ENCODE measurements at regions not wholly inside any gene's neighbourhood (a gene's known extent, or its start where the extent isn't known, plus 50 kb on each side); places are given as distances from the start of the nearest gene placed in this dataset.

DNA sequence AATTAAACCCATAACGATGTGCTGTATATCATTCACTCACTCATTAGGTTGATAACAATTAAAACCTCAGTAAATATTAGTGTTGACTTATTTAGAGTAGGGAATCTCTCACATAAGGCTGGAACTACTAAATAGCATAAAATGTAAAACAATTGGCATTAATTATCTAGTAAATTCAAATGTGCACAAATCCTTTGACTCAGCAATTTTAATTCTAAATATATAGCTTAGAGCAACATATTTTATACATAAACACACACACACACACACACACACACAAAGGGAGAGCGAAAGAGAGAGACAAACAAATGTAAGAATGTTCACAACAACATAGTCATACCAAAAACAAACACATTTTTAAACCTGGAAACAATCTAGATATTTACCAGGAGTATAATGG, 443.1 kb upstream of the KCNH7 start:
- TF ChIP-seq POLR2A (IDR thresholded peaks at IDR 0.05) = no peak
- TF ChIP-seq EP300 (IDR thresholded peaks at IDR 0.05) = no peak
- TF ChIP-seq, protein P1, sequence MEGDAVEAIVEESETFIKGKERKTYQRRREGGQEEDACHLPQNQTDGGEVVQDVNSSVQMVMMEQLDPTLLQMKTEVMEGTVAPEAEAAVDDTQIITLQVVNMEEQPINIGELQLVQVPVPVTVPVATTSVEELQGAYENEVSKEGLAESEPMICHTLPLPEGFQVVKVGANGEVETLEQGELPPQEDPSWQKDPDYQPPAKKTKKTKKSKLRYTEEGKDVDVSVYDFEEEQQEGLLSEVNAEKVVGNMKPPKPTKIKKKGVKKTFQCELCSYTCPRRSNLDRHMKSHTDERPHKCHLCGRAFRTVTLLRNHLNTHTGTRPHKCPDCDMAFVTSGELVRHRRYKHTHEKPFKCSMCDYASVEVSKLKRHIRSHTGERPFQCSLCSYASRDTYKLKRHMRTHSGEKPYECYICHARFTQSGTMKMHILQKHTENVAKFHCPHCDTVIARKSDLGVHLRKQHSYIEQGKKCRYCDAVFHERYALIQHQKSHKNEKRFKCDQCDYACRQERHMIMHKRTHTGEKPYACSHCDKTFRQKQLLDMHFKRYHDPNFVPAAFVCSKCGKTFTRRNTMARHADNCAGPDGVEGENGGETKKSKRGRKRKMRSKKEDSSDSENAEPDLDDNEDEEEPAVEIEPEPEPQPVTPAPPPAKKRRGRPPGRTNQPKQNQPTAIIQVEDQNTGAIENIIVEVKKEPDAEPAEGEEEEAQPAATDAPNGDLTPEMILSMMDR (IDR thresholded peaks at IDR 0.05) = no peak
- no peak for TF ChIP-seq POLR2AphosphoS5 (IDR thresholded peaks at IDR 0.05)
